Pancreas (tissue), 10 donors: ENCODE measurements at regions not wholly inside any gene's neighbourhood (a gene's known extent, or its start where the extent isn't known, plus 50 kb on each side); places are given as distances from the start of the nearest gene placed in this dataset.

Experiments used
- ATAC-seq, 4 donors: fragments of 200-7000 bp; cut with Tn5 transposase; one replicate each; pipeline versions ENCODE4 v1.8.0 to v1.9.1; 2020; ENCODE audit warnings: mild to moderate bottlenecking in 4 of 4, moderate library complexity in 4 of 4
- DNase-seq, 6 donors: peaks; one replicate each; pipeline ENCODE4 v3.0.0-alpha.2; 2020
- FAIRE-seq: peaks from 2 replicates; lab custom pipeline; 2012; peaks lifted over from hg19 to GRCh38; lab: Jason Lieb, UNC
- H3K27ac ChIP-seq, 4 donors: fragments of 200-600 bp; sonication (generic); 1 replicate in 3 of 4; 2 replicates in 1 of 4; pipeline versions ENCODE4 v1.5.0 to v1.8.0; 2020
- H3K27me3 ChIP-seq, 4 donors: fragments of 200-600 bp; one replicate each; pipeline ENCODE4 v1.8.0; 2021
- H3K36me3 ChIP-seq, 3 donors: fragments of 200-600 bp; sonication (generic) in 1 of 3; one replicate each; pipeline versions ENCODE4 v1.5.0 to v1.8.0; 2020 to 2021
- H3K4me1 ChIP-seq, 3 donors: fragments of 200-600 bp; one replicate each; pipeline ENCODE4 v1.8.0; 2021
- H3K4me3 ChIP-seq, 4 donors: fragments of 200-600 bp; sonication (generic) in 2 of 4; one replicate each; pipeline versions ENCODE4 v1.5.0 to v1.8.0; 2020 to 2021
- H3K9me3 ChIP-seq, 4 donors: fragments of 200-600 bp; one replicate each; pipeline ENCODE4 v1.8.0; 2021
- WGBS, 2 donors: extraction: QIAGEN DNeasy Blood & Tissue Kit; methylation state at CpG; one replicate each; pipeline ENCODE4 v1.1.7; 2013; 5-methylcytosine and 5-hydroxymethylcytosine counted together
- intact Hi-C, 3 donors: fragments of 100-400 bp; cut with DNase I; formaldehyde crosslinking; loops; one replicate each; pipeline versions ENCODE4 v1.11.1 to v1.14.2; 2022
- TF ChIP-seq, protein P1 (sequence below), 4 donors: fragments of 200-600 bp; sonication (generic) in 3 of 4; IDR thresholded peaks; one replicate each; pipeline versions ENCODE4 v1.5.0 to v1.8.0; 2021; ENCODE audit warnings: antibody characterized with exemption in 4 of 4
- donor health status: healthy with polysubstance abuse.
- donor health status: DM: no; HTN: no; CAD: no; lungs with moderate emphysema.
- donor health status: DM: no; HTN: no; CAD: no.
- donor health status: control.
- donor health status: control.
- donor health status: Bipolar disorder and iron deficiency.
- donor health status: DM: yes; HTN: yes; CAD: no.
- donor health status: DM: no; HTN: no; CAD: no.
- donor health status: DM: no; HTN: no; CAD: no.
- donor health status: DM: yes; HTN: yes; CAD: no.

DNA sequence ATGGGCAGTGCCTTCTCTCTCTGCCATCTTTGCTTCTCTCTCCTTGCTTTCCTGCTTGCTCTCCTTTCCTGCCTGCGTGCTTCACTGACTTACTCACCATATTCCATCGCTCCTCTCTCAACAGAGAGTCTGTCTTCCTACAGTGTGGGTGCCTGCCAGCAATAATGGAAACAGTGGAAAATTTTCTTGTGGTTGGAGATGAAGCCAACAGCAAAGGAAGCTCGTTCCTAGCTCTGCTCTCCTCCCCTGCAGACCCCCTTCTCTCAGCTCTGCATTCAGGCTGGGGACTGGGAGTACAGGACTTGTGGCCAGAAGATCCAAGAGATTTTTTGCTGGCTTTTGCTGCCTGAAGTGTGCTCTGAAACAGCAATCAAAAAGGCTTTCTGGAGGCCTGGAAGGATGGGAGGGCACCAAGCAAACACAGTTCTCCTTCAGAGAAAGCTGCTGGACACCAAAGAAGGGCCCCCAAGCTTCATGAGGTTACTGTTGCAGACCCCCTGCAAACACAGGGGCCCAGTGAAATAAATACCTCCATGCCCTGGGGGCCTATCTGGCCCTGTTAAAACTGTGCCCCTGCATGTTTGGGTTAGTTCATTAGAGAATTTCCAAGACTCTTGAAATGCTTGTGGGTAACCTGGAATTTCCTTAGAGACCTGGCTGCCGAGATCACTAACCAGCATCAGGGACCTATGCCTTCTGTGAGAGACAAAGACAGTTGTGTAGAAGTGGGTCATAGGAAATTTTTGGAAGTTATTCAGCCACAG lies 149.9 kb upstream of the RASGRP1 start:
- intact Hi-C loops: loop anchor here in 1 of 3 donors (10.0 kb wide), 1 partner anchor 270 kb away; no protein-coding TSS in a partner anchor
- H3K9me3 ChIP-seq: no peaks in the 10 kb centered on the region
- H3K4me1 ChIP-seq: no peaks in the 10 kb centered on the region
- H3K27me3 ChIP-seq: no peaks in the 10 kb centered on the region
- peak in 1 of 4 donors; percentile 51 for ATAC-seq
- H3K36me3 ChIP-seq: no peaks in the 10 kb centered on the region
- 54 to 75% methylated on average over 4 of the region's 4 CpGs for WGBS, 2 donors
- TF ChIP-seq, protein P1, sequence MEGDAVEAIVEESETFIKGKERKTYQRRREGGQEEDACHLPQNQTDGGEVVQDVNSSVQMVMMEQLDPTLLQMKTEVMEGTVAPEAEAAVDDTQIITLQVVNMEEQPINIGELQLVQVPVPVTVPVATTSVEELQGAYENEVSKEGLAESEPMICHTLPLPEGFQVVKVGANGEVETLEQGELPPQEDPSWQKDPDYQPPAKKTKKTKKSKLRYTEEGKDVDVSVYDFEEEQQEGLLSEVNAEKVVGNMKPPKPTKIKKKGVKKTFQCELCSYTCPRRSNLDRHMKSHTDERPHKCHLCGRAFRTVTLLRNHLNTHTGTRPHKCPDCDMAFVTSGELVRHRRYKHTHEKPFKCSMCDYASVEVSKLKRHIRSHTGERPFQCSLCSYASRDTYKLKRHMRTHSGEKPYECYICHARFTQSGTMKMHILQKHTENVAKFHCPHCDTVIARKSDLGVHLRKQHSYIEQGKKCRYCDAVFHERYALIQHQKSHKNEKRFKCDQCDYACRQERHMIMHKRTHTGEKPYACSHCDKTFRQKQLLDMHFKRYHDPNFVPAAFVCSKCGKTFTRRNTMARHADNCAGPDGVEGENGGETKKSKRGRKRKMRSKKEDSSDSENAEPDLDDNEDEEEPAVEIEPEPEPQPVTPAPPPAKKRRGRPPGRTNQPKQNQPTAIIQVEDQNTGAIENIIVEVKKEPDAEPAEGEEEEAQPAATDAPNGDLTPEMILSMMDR (IDR thresholded peaks at IDR 0.05): no peak
- DNase-seq: no peak
- no peak overlapping the region for H3K4me3 ChIP-seq
- FAIRE-seq: no peak
- H3K27ac ChIP-seq: no peak overlapping the region

DNA sequence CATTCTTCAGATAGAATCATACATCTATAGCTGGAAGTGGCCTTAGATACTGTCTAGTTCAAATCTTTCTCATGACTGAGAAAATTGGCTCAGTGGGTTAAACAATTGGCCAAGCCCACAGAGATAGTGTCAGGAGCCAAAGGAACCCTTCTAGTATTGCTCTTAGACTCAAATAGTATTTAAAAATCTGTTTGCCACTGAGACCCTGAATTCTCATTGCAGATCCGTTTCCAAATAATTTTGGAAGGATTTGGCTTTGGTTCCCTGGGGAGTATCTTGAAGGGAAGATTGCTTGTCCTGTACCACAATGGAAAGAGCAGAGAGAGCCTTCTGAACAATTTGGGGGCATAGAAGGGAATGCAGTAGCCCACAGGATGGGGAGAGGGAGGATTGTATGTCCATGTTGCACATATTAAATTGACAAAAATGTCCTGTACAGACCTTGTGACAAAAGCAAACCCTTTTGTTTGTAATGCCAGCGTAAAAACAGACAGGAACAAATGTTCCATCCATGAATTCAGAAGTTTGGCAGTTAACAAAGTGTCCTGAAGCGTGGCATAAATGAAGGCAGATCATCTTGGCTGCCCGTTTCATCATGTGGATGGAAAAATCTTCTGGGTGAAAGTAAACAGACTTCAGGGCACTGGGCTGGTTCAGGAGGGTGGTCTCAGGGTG lies 156.4 kb upstream of the RASGRP1 start:
- Histone ChIP-seq H3K36me3 (no peaks in the 10 kb centered on the region), H3K4me1 (no peaks in the 10 kb centered on the region), H3K9me3 (no peaks in the 10 kb centered on the region), H3K27ac (no peak overlapping the region), H3K27me3 (no peaks in the 10 kb centered on the region), H3K4me3 (no peak overlapping the region)
- no peak for DNase-seq
- 81% methylated on average over 4 of the region's 4 CpGs for WGBS, 2 donors
- no peak for FAIRE-seq
- intact Hi-C loops: no loop called here
- TF ChIP-seq, protein P1 (IDR thresholded peaks at IDR 0.05): no peak
- no peak for ATAC-seq

DNA sequence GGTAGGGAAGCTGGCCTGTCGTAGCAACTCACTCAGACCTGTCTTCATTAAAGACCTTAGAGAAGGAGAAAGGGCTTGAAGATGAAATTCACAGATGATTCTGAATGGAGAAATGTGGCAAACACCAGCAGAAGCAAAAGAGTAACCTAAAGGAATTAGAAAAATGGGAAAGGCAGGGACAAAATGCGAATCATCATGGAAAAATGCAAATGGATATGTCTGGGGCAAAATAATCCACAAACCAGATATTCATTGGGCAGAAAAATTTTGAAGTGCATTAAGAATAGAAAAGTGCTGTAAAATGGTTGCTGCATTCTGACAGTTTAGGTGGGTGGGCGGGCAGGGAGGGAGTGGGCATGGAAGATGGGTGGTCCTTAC lies 156.9 kb upstream of the RASGRP1 start:
- H3K9me3 ChIP-seq: no peaks in the 10 kb centered on the region
- H3K27me3 ChIP-seq: no peaks in the 10 kb centered on the region
- ATAC-seq (no peak), FAIRE-seq (no peak), DNase-seq (no peak)
- 76 to 80% methylated on average over 3 of the region's 3 CpGs for WGBS, 2 donors
- intact Hi-C loops: no loop called here
- H3K36me3 ChIP-seq: no peaks in the 10 kb centered on the region
- no peak overlapping the region for H3K27ac ChIP-seq
- H3K4me3 ChIP-seq: no peak overlapping the region
- TF ChIP-seq, protein P1 (IDR thresholded peaks at IDR 0.05): no peak
- no peaks in the 10 kb centered on the region for H3K4me1 ChIP-seq

DNA sequence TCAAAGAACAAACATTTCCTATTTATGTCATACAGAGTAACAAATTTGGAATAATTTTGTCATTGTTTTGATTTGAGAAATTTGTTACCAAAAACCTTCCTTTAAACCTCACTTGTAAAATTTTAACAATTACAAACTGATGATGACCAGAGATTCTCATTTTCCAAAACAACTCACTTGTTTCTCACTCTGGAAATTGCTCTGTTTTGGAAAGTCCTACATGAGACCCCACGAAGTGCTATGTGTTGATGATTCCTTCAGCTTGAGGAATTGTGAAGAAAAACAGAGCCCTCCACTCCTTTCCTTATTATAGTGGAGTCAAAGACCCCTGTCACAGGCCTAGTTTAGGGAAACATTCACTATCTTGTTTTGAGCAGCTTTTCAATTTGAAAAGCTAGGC lies 157.6 kb upstream of the RASGRP1 start:
- FAIRE-seq (no peak), DNase-seq (no peak), ATAC-seq (no peak)
- Histone ChIP-seq H3K36me3 (no peaks in the 10 kb centered on the region), H3K4me1 (no peaks in the 10 kb centered on the region), H3K4me3 (no peak overlapping the region), H3K27me3 (no peaks in the 10 kb centered on the region), H3K9me3 (no peaks in the 10 kb centered on the region), H3K27ac (no peak overlapping the region)
- intact Hi-C loops: no loop called here
- 65 to 68% methylated on average over 1 of the region's 1 CpG for WGBS, 2 donors
- TF ChIP-seq, protein P1 (IDR thresholded peaks at IDR 0.05): no peak

DNA sequence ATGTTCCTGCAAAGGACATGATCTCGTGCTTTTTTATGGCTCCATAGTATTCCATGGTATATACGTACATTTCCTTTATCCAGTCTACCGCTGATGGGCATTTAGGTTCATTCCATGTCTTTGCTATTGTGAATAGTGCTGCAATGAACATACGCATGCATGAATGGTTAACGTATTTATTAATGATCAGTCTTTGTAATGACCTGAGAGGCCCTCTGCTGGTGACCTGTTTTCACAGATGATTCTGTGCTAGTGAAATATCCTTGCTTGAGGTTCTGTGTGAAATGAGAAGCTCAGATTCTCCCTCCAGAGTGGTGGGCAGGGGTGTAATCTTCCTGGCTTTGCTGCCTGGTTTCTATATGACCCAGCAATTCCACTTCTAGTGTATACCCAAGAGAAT lies 160.2 kb upstream of the RASGRP1 start:
- Histone ChIP-seq H3K4me3 (no peak overlapping the region), H3K36me3 (no peaks in the 10 kb centered on the region), H3K27me3 (no peaks in the 10 kb centered on the region), H3K4me1 (no peaks in the 10 kb centered on the region), H3K9me3 (no peaks in the 10 kb centered on the region), H3K27ac (no peak overlapping the region)
- DNase-seq: no peak
- 87 to 91% methylated on average over 5 of the region's 5 CpGs for WGBS, 2 donors
- ATAC-seq: no peak
- TF ChIP-seq, protein P1 (IDR thresholded peaks at IDR 0.05): no peak
- FAIRE-seq: no peak
- intact Hi-C loops: no loop called here
